ENCODE measurements at regions not wholly inside any gene's neighbourhood (a gene's known extent, or its start where the extent isn't known, plus 50 kb on each side); places are given as distances from the start of the nearest gene placed in this dataset.

GRCh38 chr9:135348788-135349150, 130.8 kb upstream of the PPP1R26 start:
- Histone ChIP-seq H3K4me3 (no peak overlapping the region), H3K4me1 (no peaks in the 10 kb centered on the region), H3K27ac (no peak overlapping the region), H3K36me3 (no peaks in the 10 kb centered on the region), H3K9me3 (ENCODE audit: low read depth) (no peaks in the 10 kb centered on the region), H3K9ac (no peak overlapping the region), H3F3A (ENCODE audit: low read depth) (no peaks in the 10 kb centered on the region), H2AFZ (replicated peaks) (no peak overlapping the region), H3K27me3 (no peaks in the 10 kb centered on the region), H3K79me2 (ENCODE audit: low read depth) (no peaks in the 10 kb centered on the region), H3K4me2 (no peak overlapping the region), H4K20me1 (ENCODE audit: low read depth) (peaks cover 3% of the 10 kb centered on the region)
- TF ChIP-seq EZH2phosphoT487 (IDR thresholded peaks at IDR 0.05) (no peak), CTCF (IDR thresholded peaks at IDR 0.05) (no peak), EZH2 (IDR thresholded peaks at IDR 0.05) (no peak)
- H3K27me3 Mint-ChIP-seq (ENCODE audit: insufficient read depth, low read depth) = peaks cover 8% of the 10 kb centered on the region
- no peaks in the 10 kb centered on the region for H3K9me3 Mint-ChIP-seq
- no peak overlapping the region for H3K27ac Mint-ChIP-seq
- no peak overlapping the region for H3K4me3 Mint-ChIP-seq
- peaks cover 20% of the 10 kb centered on the region for H3K4me1 Mint-ChIP-seq
- H3K36me3 Mint-ChIP-seq = no peaks in the 10 kb centered on the region
- no peak for DNase-seq (ENCODE audit: low spot score)

GRCh38 chr9:135349212-135350002, 130.2 kb upstream of the PPP1R26 start:
- no peak overlapping the region for H2AFZ ChIP-seq (replicated peaks)
- no peak overlapping the region for H3K27ac ChIP-seq
- H3K79me2 ChIP-seq (ENCODE audit: low read depth) = no peaks in the 10 kb centered on the region
- DNase-seq (ENCODE audit: low spot score) = no peak
- Mint-ChIP-seq H3K36me3 (no peaks in the 10 kb centered on the region), H3K27me3 (ENCODE audit: insufficient read depth, low read depth) (peaks cover 8% of the 10 kb centered on the region), H3K4me3 (no peak overlapping the region), H3K4me1 (peaks cover 25% of the 10 kb centered on the region), H3K27ac (no peak overlapping the region), H3K9me3 (no peaks in the 10 kb centered on the region)
- no peaks in the 10 kb centered on the region for H3F3A ChIP-seq (ENCODE audit: low read depth)
- no peaks in the 10 kb centered on the region for H3K9me3 ChIP-seq (ENCODE audit: low read depth)
- H3K4me3 ChIP-seq = no peak overlapping the region
- peaks cover 3% of the 10 kb centered on the region for H4K20me1 ChIP-seq (ENCODE audit: low read depth)
- no peak overlapping the region for H3K4me2 ChIP-seq
- no peak overlapping the region for H3K9ac ChIP-seq
- TF ChIP-seq EZH2 (IDR thresholded peaks at IDR 0.05) (no peak), EZH2phosphoT487 (IDR thresholded peaks at IDR 0.05) (no peak), CTCF (IDR thresholded peaks at IDR 0.05) (no peak)
- no peaks in the 10 kb centered on the region for H3K36me3 ChIP-seq
- H3K4me1 ChIP-seq = no peaks in the 10 kb centered on the region
- no peaks in the 10 kb centered on the region for H3K27me3 ChIP-seq

- Mint-ChIP-seq H3K36me3 (no peaks in the 10 kb centered on the region), H3K9me3 (no peaks in the 10 kb centered on the region), H3K4me3 (no peak overlapping the region), H3K27me3 (ENCODE audit: insufficient read depth, low read depth) (peaks cover 4% of the 10 kb centered on the region), H3K4me1 (peaks cover 23% of the 10 kb centered on the region), H3K27ac (no peak overlapping the region)
- no peak for DNase-seq (ENCODE audit: low spot score)
- Histone ChIP-seq H3K4me3 (no peak overlapping the region), H3F3A (ENCODE audit: low read depth) (no peaks in the 10 kb centered on the region), H3K27ac (no peak overlapping the region), H4K20me1 (ENCODE audit: low read depth) (peaks cover 3% of the 10 kb centered on the region), H3K4me1 (no peaks in the 10 kb centered on the region), H3K36me3 (no peaks in the 10 kb centered on the region), H3K27me3 (no peaks in the 10 kb centered on the region), H3K9ac (no peak overlapping the region), H3K9me3 (ENCODE audit: low read depth) (no peaks in the 10 kb centered on the region), H3K4me2 (no peak overlapping the region), H3K79me2 (ENCODE audit: low read depth) (no peaks in the 10 kb centered on the region), H2AFZ (replicated peaks) (no peak overlapping the region)
- TF ChIP-seq CTCF (IDR thresholded peaks at IDR 0.05) (no peak), EZH2phosphoT487 (IDR thresholded peaks at IDR 0.05) (no peak), EZH2 (IDR thresholded peaks at IDR 0.05) (no peak)
Observed at GRCh38 chr9:135350003-135350315, 129.6 kb upstream of the PPP1R26 start.
